Liver (tissue), 3 donors: ENCODE measurements at regions not wholly inside any gene's neighbourhood (a gene's known extent, or its start where the extent isn't known, plus 50 kb on each side); places are given as distances from the start of the nearest gene placed in this dataset.

ENCODE experiments used
- ATF3 ChIP-seq: IDR thresholded peaks from 2 replicates; pipeline ENCODE4 v1.6.1; 2016; ENCODE audit warnings: antibody characterized with exemption
- CTCF ChIP-seq: fragments of 150-350 bp; IDR thresholded peaks from 2 replicates; pipeline ENCODE4 v1.5.1; 2017; ENCODE audit warnings: improper control_type of control experiment, low read depth, low read length; ENCODE audit not compliant: missing input control
- FOXA1 ChIP-seq: IDR thresholded peaks from 2 replicates; pipeline ENCODE4 v1.6.1; 2016; ENCODE audit warnings: antibody characterized with exemption
- JUND ChIP-seq, 2 donors: IDR thresholded peaks; 2 replicates each; pipeline ENCODE4 v1.6.1; 2016; ENCODE audit warnings: antibody characterized with exemption in 2 of 2
- MAX ChIP-seq: IDR thresholded peaks from 2 replicates; pipeline ENCODE4 v1.6.1; 2016; ENCODE audit warnings: antibody characterized with exemption
- RAD21 ChIP-seq, 2 donors: IDR thresholded peaks; 2 replicates each; pipeline ENCODE4 v1.6.1; 2016; ENCODE audit warnings: antibody characterized with exemption in 2 of 2, mild to moderate bottlenecking in 2 of 2
- REST ChIP-seq: IDR thresholded peaks from 2 replicates; pipeline ENCODE4 v1.6.1; 2016; ENCODE audit warnings: antibody characterized with exemption, mild to moderate bottlenecking
- RXRA ChIP-seq, 2 donors: IDR thresholded peaks; 2 replicates each; pipeline ENCODE4 v1.6.1; 2017 to 2018; ENCODE audit warnings: antibody characterized with exemption in 2 of 2, mild to moderate bottlenecking in 1 of 2
- YY1 ChIP-seq: IDR thresholded peaks from 2 replicates; pipeline ENCODE4 v1.6.1; 2016; ENCODE audit warnings: antibody characterized with exemption, mild to moderate bottlenecking
- donor health status: healthy.
- donor health status: healthy.

- TF ChIP-seq CTCF (no peak), MAX (no peak), FOXA1 (no peak), YY1 (no peak), REST (no peak), JUND (IDR thresholded peaks at IDR 0.05) (no peak), ATF3 (no peak), RAD21 (IDR thresholded peaks at IDR 0.05) (no peak), RXRA (IDR thresholded peaks at IDR 0.05) (no peak)
Measured at GRCh38 chr2:237270520-237270919, 143.4 kb downstream of the COL6A3 start.
